OCI-LY3 (cell line): ENCODE measurements at regions not wholly inside any gene's neighbourhood (a gene's known extent, or its start where the extent isn't known, plus 50 kb on each side); places are given as distances from the start of the nearest gene placed in this dataset.

Source experiments
- H2AFZ ChIP-seq: fragments of 200-600, 300-600 bp; shearing (Covaris generic); 2 replicates; pipeline ENCODE4 v1.6.0; 2014; ENCODE audit warnings: antibody characterized with exemption, low read depth, low read length
- H3K27ac ChIP-seq: fragments of 200-600, 300-600 bp; sonication (generic); 2 replicates; pipeline ENCODE4 v1.5.1; 2014; ENCODE audit warnings: mild to moderate bottlenecking, low read length, moderate library complexity, mixed read lengths
- H3K27me3 ChIP-seq: fragments of 200-600, 300-600 bp; sonication (generic); 2 replicates; pipeline ENCODE4 v1.6.1; 2014; ENCODE audit warnings: low read depth, low read length, mixed read lengths
- H3K36me3 ChIP-seq: fragments of 200-600, 300-600 bp; sonication (generic); replicated peaks from 2 replicates; pipeline ENCODE3; 2014; ENCODE audit warnings: low read depth, low read length, mixed read lengths
- H3K4me1 ChIP-seq: fragments of 300-600, 200-600 bp; sonication (generic); 2 replicates; pipeline ENCODE4 v1.6.1; 2014; ENCODE audit warnings: low read length, mixed read lengths
- H3K4me2 ChIP-seq: fragments of 200-600, 300-600 bp; sonication (generic); 2 replicates; pipeline ENCODE4 v1.6.1; 2014; ENCODE audit warnings: low read length, mixed read lengths
- H3K4me3 ChIP-seq: fragments of 300-600, 200-600 bp; sonication (generic); 2 replicates; pipeline ENCODE4 v1.5.1; 2014; ENCODE audit warnings: antibody characterized with exemption, mild to moderate bottlenecking, low read length, moderate library complexity
- H3K79me2 ChIP-seq: fragments of 300-600, 200-600 bp; shearing (Covaris generic); 2 replicates; pipeline ENCODE4 v1.6.1; 2014; ENCODE audit warnings: mild to moderate bottlenecking, low read length, mixed read lengths
- H3K9ac ChIP-seq: fragments of 300-600, 200-600 bp; shearing (Covaris generic); 2 replicates; pipeline ENCODE4 v1.6.0; 2014; ENCODE audit warnings: mild to moderate bottlenecking, low read length, moderate library complexity
- H3K9me3 ChIP-seq: fragments of 200-600, 300-600 bp; shearing (Covaris generic); 2 replicates; pipeline ENCODE4 v1.6.1; 2014; ENCODE audit warnings: low read length, mixed read lengths; ENCODE audit not compliant: insufficient read depth
- H4K20me1 ChIP-seq: fragments of 200-600, 300-600 bp; sonication (generic); 2 replicates; pipeline ENCODE4 v1.6.1; 2016; ENCODE audit warnings: low read length, mixed read lengths; ENCODE audit not compliant: insufficient read depth
- CTCF ChIP-seq: fragments of 200-600, 300-600 bp; sonication (generic); IDR thresholded peaks from 2 replicates; pipeline ENCODE4 v1.5.1; 2014; ENCODE audit warnings: antibody characterized with exemption, low read length, low read depth
- EZH2phosphoT487 ChIP-seq: fragments of 200-600 bp; shearing (Covaris generic); IDR thresholded peaks from 2 replicates; pipeline ENCODE4 v1.6.1; 2018; ENCODE audit warnings: antibody characterized with exemption, mixed run types, low read depth

- Histone ChIP-seq H3K36me3 (no peaks in the 10 kb centered on the region), H3K9me3 (no peaks in the 10 kb centered on the region), H3K4me1 (no peaks in the 10 kb centered on the region), H3K4me3 (no peak overlapping the region), H3K9ac (no peak overlapping the region), H4K20me1 (no peaks in the 10 kb centered on the region), H3K4me2 (no peak overlapping the region), H3K79me2 (no peaks in the 10 kb centered on the region), H3K27me3 (peaks cover 33% of the 10 kb centered on the region), H3K27ac (no peak overlapping the region), H2AFZ (no peak overlapping the region)
- TF ChIP-seq CTCF (no peak), EZH2phosphoT487 (no peak)
These were observed 59.7 kb upstream of the TNFRSF19 start for GRCh38 chr13:23510544-23510916.

GRCh38 chr13:23510979-23511735 is 59.1 kb upstream of the TNFRSF19 start:
- no peak overlapping the region for H3K9ac ChIP-seq
- no peak overlapping the region for H3K27ac ChIP-seq
- no peaks in the 10 kb centered on the region for H4K20me1 ChIP-seq
- no peaks in the 10 kb centered on the region for H3K36me3 ChIP-seq
- no peak overlapping the region for H3K4me3 ChIP-seq
- H3K27me3 ChIP-seq: peaks cover 39% of the 10 kb centered on the region
- H2AFZ ChIP-seq: 0 out of 2 replicates have a peak overlapping the region, but pooled peaks have one; percentile 36
- no peaks in the 10 kb centered on the region for H3K9me3 ChIP-seq
- no peaks in the 10 kb centered on the region for H3K79me2 ChIP-seq
- no peaks in the 10 kb centered on the region for H3K4me1 ChIP-seq
- peak; percentile 61 for TF ChIP-seq CTCF
- no peak for TF ChIP-seq EZH2phosphoT487
- H3K4me2 ChIP-seq: no peak overlapping the region; the same call in 1 of the 2 replicates

- Histone ChIP-seq H2AFZ (no peak overlapping the region), H3K4me1 (no peaks in the 10 kb centered on the region)
These were observed 57.3 kb upstream of the TNFRSF19 start for GRCh38 chr13:23512762-23513395.

More at GRCh38 chr13:23512762-23513395, 57.3 kb upstream of the TNFRSF19 start:
- Histone ChIP-seq H3K4me2 (no peak overlapping the region), H4K20me1 (no peaks in the 10 kb centered on the region), H3K4me3 (no peak overlapping the region), H3K36me3 (no peaks in the 10 kb centered on the region), H3K27ac (no peak overlapping the region), H3K27me3 (peaks cover 55% of the 10 kb centered on the region), H3K9me3 (no peaks in the 10 kb centered on the region), H3K9ac (no peak overlapping the region), H3K79me2 (no peaks in the 10 kb centered on the region)
- TF ChIP-seq CTCF (0 out of 2 replicates have a peak, but pooled peaks have one; percentile 6), EZH2phosphoT487 (no peak)
